ENCODE measurements at regions not wholly inside any gene's neighbourhood (a gene's known extent, or its start where the extent isn't known, plus 50 kb on each side); places are given as distances from the start of the nearest gene placed in this dataset.

- TF ChIP-seq BHLHE40 (IDR thresholded peaks at IDR 0.05; ENCODE audit: borderline replicate concordance in 1 of 2, low read depth in 2 of 2, low read length in 1 of 2): no peak
- TF ChIP-seq NFYB (IDR thresholded peaks at IDR 0.05; ENCODE audit: insufficient read depth, low read depth, low read length): no peak
- no peak for TF ChIP-seq E4F1 (IDR thresholded peaks at IDR 0.05; ENCODE audit: borderline replicate concordance, partially characterized antibody)
- no peak for TF ChIP-seq PBX3 (IDR thresholded peaks at IDR 0.05; ENCODE audit: insufficient replicate concordance, low read depth, low read length)
These were observed 1872.9 kb upstream of the PCDH20 start (continued) for GRCh38 chr13:63288576-63288975.

GRCh38 chr13:63287926-63288325 lies 1872.3 kb upstream of the PCDH20 start:
- in situ Hi-C loops (cut with MboI): no loop called here
- ChIA-PET RAD21 (ENCODE audit: unreplicated experiment) (no interaction called here), POLR2A (no interaction called here), SMC1A (ENCODE audit: uncharacterized antibody, unreplicated experiment) (no interaction called here), CTCF (no interaction called here)
- 50% methylated on average over 1 of the region's 1 CpG for WGBS (ENCODE audit: insufficient coverage, insufficient replicate concordance, low lambda C conversion rate, missing lambda C conversion rate)
- Histone ChIP-seq H3K4me1 (ENCODE audit: control insufficient read depth, insufficient read depth, low read length) (no peaks in the 10 kb centered on the region), H3K27ac (ENCODE audit: control insufficient read depth, insufficient read depth) (no peak overlapping the region), H3K27me3 (replicated peaks in 1 of 2; ENCODE audit: control insufficient read depth in 2 of 2, insufficient read depth in 2 of 2, low read length in 1 of 2) (no peaks in the 10 kb centered on the region), H2AFZ (ENCODE audit: control insufficient read depth, low read depth, low read length) (no peak overlapping the region), H3K9ac (ENCODE audit: control insufficient read depth, insufficient read depth, low read length) (no peak overlapping the region), H3K4me3 (no peak overlapping the region), H3K79me2 (ENCODE audit: control insufficient read depth, insufficient read depth, low read length) (no peaks in the 10 kb centered on the region), H3K36me3 (ENCODE audit: control insufficient read depth in 2 of 2, insufficient read depth in 2 of 2, low read length in 1 of 2) (no peaks in the 10 kb centered on the region), H3K9me3 (replicated peaks; ENCODE audit: control insufficient read depth, insufficient read depth, low read length) (no peaks in the 10 kb centered on the region), H3K4me2 (ENCODE audit: control insufficient read depth, insufficient read depth) (no peak overlapping the region), H4K20me1 (ENCODE audit: control insufficient read depth, insufficient read depth) (no peaks in the 10 kb centered on the region)
- FAIRE-seq: no peak
- DNase-seq (ENCODE audit: low read depth, low spot score): no peak
- ATAC-seq: no peak
- no TSS peak for BruUV-seq (replicated peaks)
- intact Hi-C loops (cut with micrococcal nuclease; ENCODE audit: unreplicated experiment): no loop called here
- no peak for TF ChIP-seq BMI1 (IDR thresholded peaks at IDR 0.05; ENCODE audit: borderline replicate concordance)
- no peak for TF ChIP-seq CHD2 (IDR thresholded peaks at IDR 0.05; ENCODE audit: borderline replicate concordance, low read depth, low read length)
- no peak for TF ChIP-seq ZNF592 (IDR thresholded peaks at IDR 0.05)
- TF ChIP-seq TBL1XR1 (IDR thresholded peaks at IDR 0.05; ENCODE audit: low read depth, low read length): no peak
- TF ChIP-seq DPF2 (IDR thresholded peaks at IDR 0.05): no peak
- TF ChIP-seq SMC3 (IDR thresholded peaks at IDR 0.05; ENCODE audit: borderline replicate concordance, low read length): no peak
- TF ChIP-seq TCF3 (IDR thresholded peaks at IDR 0.05; ENCODE audit: borderline replicate concordance, insufficient read depth, low read depth, low read length): no peak
- TF ChIP-seq HSF1 (IDR thresholded peaks at IDR 0.05; ENCODE audit: low read depth, low read length): no peak
- no peak for TF ChIP-seq BHLHE40 (IDR thresholded peaks at IDR 0.05; ENCODE audit: borderline replicate concordance in 1 of 2, low read depth in 2 of 2, low read length in 1 of 2)
- TF ChIP-seq SIN3A (IDR thresholded peaks at IDR 0.05; ENCODE audit: low read depth, low read length): no peak
